ENCODE measurements at regions not wholly inside any gene's neighbourhood (a gene's known extent, or its start where the extent isn't known, plus 50 kb on each side); places are given as distances from the start of the nearest gene placed in this dataset.
"Not testable (repeated sequence)": the region's sequence is repeated elsewhere in the genome, so short reads cannot be mapped to it uniquely, and the experiment has no call there.

DNA sequence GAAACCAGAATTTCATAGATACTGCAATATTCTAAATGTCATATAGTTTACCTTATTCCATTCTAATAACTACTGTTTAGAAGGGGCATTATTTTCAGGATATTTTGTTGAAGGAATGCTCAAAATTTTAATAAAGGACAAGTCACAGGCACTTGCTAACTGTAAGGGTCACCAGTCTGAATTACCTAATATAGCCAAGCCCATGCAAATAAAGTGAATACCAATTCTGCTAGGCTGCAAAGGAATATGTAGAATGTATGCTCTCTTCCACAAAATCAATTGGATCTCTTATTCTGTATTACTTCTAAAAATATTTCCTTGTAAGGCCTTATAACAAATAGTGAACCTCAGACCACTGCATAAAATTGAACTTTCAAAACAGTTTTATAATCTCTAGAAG, 52.3 kb upstream of the FAT4 start:
- DNase-seq (ENCODE audit: low spot score) = no peak

- DNase-seq (ENCODE audit: low spot score) = no peak
Measured at GRCh38 chr4:125262079-125262478, 52.7 kb upstream of the FAT4 start.

GRCh38 chr4:125254106-125254505, 60.6 kb upstream of the FAT4 start:
- peak; percentile 9 for DNase-seq (ENCODE audit: low spot score)

DNA sequence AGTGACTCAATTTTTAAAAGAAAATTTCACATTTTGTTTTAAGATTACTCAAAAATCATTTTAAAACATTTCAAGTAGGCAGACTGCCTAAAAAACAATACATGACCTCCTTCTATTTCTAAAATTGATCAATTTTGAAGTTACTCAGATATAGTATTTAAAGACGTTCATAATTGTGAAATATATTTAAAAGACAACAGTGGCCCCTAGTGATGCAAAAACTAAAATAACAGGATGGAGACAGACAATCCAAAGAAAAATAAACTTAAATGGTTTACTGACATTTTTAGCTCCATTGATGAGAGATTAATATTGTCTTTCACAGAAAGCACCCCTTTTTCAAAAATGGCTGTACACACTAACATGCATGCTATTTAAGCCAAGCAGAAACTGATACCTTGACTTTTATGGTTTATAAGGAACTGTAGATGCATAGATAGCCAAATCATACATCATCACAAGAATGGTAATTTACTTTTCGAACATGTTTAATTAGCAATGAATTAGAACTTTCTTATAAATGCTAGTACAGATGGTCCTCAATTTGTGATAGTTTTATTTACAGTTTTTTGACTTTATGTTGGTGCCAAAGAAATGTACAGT, 69.8 kb upstream of the FAT4 start:
- DNase-seq (ENCODE audit: low spot score) = peak; percentile 14

DNA sequence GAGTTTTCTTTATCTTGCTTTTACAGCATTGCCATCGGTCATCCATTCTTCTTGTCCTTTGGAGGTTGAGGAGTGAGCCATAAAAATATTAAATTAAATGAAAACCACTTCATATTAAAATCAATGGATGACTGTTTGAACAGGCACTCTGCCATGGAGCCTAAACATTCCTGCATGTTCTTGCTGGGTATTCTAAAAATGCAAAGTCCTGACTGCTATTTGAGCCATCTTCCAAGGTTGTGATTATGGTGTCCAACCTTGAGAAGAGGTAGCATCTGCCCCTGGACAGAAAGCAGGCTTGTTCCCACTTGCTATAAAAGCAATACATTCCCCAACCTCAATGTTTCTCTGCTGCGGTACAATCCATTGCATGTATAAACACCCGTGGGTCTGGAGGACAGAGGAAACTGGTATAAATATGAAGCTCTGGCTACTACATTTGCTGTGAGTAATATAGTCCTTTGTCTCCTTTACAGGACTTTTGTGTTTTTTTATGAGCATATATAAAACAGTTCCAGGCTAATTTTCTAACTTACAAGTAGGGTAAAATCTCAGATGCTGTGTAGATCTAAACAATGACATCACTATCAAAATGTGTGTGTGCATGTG, 70.9 kb upstream of the FAT4 start:
- no peak for DNase-seq (ENCODE audit: low spot score)

DNA sequence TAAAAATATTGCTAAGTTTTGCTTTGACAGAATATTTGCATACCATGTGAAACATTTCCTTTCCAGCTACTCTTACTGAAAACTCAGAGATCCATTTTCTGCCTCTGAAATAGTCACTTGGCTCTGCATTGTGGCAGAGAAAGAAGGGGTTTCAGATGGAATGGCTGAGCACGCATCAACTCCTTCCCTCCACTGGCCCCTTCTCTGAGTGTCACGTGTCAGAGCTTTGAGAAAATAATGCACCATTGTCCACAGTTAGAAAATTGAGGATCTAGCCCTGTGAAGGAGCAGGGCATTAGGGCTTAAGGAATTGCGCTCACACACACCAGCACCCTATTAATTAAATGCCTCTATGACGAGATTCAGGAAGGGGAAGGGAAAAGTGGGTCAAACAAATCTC, 78.8 kb upstream of the FAT4 start:
- no peak for DNase-seq (ENCODE audit: low spot score)

GRCh38 chr4:125231661-125232060, 83.1 kb upstream of the FAT4 start:
- no peak for DNase-seq (ENCODE audit: low spot score)

DNA sequence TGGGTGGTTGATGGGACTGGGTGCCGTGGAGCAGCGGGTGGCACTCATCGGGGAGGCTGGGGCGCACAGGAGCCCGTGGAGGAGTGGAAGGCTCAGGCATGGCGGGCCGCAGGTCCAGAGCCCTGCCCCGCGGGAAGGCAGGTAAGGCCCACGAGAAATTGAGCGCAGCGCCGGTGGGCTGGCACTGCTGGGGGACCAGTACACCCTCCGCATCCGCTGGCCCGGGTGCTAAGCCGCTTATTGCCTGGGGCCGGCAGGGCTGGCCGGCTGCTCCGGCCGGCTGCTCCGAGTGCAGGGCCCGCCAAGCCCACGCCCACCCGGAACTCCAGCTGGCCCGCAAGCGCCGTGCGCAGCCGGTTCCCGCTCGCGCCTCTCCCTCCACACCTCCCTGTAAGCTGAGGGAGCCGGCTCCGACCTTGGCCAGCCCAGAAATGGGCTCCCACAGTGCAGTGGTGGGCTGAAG, 85.1 kb upstream of the FAT4 start:
- no peak for DNase-seq (ENCODE audit: low spot score)

- DNase-seq (ENCODE audit: low spot score) = no peak
Measured at GRCh38 chr4:125225806-125226205, 88.9 kb upstream of the FAT4 start.

- no peak for DNase-seq (ENCODE audit: low spot score)
Measured at GRCh38 chr4:125200556-125200955, 114.2 kb upstream of the FAT4 start.

DNA sequence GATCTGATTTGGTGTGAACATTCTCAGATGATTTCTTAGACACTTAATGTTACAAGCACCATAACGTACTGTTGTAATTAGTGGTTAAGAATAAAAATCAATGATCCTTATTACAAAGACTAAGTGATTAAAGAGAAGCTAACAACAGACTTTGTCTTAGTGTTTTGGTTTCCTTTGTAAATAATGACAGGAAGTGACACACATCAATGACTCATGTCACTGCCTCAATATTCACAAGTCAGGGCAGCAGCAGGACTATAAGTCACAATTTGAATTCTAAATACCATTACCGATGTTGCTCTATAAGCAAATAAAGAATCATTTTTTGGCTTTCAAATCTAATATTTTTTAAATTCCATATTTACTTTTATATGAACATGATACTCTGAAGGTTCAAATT, 115.8 kb upstream of the FAT4 start:
- peak; percentile 11 for DNase-seq (ENCODE audit: low spot score)

DNA sequence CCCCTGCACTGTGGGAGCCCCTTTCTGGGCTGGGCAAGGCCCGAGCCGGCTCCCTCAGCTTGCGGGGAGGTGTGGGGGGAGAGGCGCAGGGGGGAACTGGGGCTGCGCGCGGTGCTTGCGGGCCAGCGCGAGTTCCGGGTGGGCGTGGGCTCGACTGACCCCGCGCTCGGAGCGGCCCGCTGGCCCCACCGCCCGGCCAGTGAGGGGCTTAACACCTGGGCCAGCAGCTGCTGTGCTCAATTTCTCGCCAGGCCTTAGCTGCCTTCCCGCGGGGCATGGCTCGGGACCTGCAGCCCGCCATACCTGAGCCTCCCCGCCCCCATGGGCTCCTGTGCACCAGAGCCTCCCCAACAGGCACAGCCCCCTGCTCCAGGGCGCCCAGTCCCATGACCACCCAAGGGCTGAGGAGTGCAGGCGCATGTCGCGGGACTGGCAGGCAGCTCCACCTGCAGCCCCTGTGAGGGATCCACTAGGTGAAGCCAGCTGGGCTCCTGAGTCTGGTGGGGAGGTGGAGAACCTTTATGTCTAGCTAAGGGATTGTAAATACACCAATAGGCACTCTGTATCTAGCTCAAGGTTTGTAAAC, 122.8 kb upstream of the FAT4 start:
- DNase-seq (ENCODE audit: low spot score) = not testable (repeated sequence)

- DNase-seq (ENCODE audit: low spot score) = peak; percentile 50
Measured at GRCh38 chr4:125191232-125191631, 123.5 kb upstream of the FAT4 start.

DNA sequence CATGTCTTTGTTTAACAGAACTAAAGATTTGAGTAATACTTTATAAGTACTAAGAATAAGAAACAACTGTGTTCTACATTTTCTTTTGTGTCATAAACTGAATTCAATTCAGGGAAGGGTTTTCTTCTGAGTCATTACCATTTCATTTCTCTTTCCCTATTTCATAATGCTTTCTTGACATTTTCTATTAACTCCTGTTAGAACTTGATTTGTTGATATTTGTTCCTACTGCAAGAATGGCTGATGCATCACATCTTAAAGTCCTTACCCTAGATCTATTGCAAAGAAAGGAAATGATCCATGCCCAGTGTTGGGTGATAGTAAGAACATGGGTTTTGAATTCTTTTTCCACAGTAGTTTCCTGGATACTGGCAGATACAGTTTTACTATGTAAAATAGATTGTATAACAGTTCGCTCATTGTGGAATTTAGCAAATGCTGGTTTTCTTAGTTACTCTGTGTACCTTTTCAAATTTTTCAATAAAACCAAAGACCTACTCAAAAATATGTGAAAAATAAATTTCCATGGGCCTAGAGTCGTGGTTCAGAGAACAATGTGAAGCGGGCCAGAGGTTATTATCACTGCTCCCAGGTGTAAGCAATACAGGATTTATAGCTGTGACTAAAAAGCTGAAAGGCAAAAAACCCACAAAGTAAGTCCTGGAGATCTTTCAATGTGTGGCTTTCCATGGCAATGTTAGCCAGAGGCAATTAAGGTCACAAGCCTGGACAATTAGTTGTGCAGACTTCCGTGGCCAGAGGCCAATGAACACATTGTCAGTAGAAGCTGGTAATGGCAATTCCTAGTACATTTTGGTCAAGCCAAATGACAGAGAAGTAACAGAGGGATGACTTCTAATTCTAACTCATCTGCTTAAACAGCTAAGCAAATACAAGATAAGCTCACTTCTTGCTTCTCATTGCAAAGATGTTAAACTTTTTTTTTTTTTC, 127.3 kb upstream of the FAT4 start:
- peak; percentile 45 for DNase-seq (ENCODE audit: low spot score)

GRCh38 chr4:125184116-125184515, 130.6 kb upstream of the FAT4 start:
- DNase-seq (ENCODE audit: low spot score) = no peak

DNA sequence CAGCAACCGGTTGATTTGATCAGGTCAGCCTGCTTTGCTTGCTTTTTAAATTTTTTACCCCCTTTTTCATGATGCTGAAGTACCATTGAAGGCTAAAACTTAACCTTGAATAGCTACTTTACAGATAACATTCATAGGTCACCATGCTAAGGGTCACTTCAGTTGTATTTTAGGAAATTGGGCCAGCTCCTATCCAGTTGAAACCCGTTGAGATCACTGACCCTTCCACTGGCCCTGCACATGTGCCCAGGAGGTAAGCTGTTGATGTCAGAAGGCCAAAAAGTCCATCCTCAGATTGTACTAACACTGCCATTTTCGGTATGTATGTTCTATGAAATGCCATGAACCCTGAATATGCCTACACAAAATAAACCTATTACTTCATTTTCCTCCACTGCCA, 133.0 kb upstream of the FAT4 start:
- DNase-seq (ENCODE audit: low spot score) = no peak

DNA sequence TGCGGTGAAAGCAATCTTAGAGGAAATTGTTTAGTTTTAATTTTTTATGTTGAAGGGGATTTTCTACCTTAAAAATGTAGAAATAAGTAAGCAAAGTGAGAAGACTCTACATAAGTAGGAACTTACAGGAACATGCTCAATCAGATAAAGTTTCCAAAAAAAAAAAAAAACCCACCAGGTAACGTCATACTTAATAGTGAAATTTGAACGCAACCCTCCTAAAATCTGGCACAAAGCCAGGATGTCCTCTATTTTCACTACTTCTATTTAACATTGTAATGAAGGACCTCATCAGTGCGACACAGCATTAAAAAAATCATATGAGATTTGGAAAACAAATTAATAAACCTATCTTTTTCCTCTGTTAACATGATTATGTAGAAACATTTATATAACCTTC, 135.0 kb upstream of the FAT4 start:
- DNase-seq (ENCODE audit: low spot score) = no peak

- no peak for DNase-seq (ENCODE audit: low spot score)
Measured at GRCh38 chr4:125169192-125169591, 145.6 kb upstream of the FAT4 start.

DNA sequence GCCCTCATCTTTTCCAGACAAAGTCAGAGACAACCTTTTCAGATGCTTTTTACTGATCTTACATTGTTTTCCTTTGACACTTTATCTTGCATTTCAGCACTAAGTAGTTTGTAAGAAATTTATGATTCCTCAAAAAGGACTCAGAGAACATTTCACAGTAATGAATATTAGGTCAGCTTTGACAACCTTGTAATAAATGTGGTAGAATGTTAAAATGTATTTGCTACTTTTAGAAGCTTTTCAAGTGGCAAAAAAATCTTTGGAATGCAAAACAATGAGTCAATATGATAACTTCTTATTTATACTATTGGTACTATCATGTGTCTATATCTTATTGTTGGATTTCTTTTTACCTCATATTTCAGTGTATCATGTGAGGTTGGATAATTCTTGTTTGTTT, 146.2 kb upstream of the FAT4 start:
- peak; percentile 5 for DNase-seq (ENCODE audit: low spot score)

- not testable (repeated sequence) for DNase-seq (ENCODE audit: low spot score)
Measured at GRCh38 chr4:125166012-125166411, 148.7 kb upstream of the FAT4 start.

DNA sequence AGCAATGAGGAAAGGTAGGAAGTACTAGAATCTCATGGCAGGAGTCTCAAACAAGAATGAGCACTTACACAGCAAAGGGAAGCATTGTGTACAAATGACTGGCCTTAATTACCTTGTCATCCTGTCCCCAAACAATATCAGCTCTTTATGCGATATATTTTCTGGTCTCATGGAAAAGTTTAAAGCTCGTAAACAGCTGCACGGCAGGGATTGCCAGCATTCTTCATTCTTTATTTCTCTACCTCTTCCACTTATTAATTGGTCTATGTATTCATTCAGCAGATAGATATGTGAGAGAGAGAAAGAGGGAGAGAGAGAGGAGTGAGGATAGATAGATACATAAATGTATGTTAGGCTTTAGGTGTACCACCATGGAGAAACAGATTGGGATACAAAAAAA, 155.8 kb upstream of the FAT4 start:
- no peak for DNase-seq (ENCODE audit: low spot score)

DNA sequence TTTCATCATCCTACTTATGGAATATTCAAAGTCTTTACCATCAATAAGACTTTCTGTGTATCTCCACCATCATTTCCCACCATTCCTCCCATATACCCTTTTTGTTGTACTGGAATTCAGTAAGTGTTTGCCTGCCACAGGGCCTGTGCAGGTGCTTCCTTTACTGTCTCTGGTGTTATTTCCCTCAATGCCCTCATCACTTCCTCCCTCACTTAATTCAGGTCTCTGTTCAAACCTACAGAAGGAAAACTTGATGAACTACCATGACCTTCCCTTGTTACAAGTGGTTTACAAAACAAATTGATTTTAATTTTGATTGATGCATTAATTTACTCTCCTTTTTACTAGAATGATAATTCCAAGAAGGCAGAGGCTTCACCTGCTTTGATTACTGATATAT, 159.5 kb upstream of the FAT4 start:
- DNase-seq (ENCODE audit: low spot score) = no peak
